IMR-90 (cell line): ENCODE measurements at regions not wholly inside any gene's neighbourhood (a gene's known extent, or its start where the extent isn't known, plus 50 kb on each side); places are given as distances from the start of the nearest gene placed in this dataset.

Experiments
- ATAC-seq: fragments of 200-7000 bp; cut with Tn5 transposase; 2 replicates; pipeline ENCODE4 v1.9.1; 2020; ENCODE audit warnings: low read depth, mild to moderate bottlenecking, moderate library complexity
- BruUV-seq: library from RNA; stranded (reverse); fragments of 400-500 nt; replicated peaks from 2 replicates; lab custom pipeline; 2021; lab: Mats Ljungman, UMichigan
- CTCF ChIA-PET: fragments of 300-600 bp; formaldehyde crosslinking; extraction: SDS; loops from one replicate; lab custom pipeline; 2021; ENCODE audit warnings: antibody characterized with exemption; lab: Yijun Ruan, JAX
- POLR2A ChIA-PET: fragments of 300-600 bp; sonication (Branson Sonifier 250); formaldehyde crosslinking; loops from one replicate; lab custom pipeline; 2022; ENCODE audit warnings: antibody characterized with exemption; ENCODE audit not compliant: unreplicated experiment; lab: Charles Lee
- DNase-seq: peaks from one replicate; pipeline ENCODE4 v3.0.0; 2013
- H2AFZ ChIP-seq: replicated peaks from 2 replicates; pipeline ENCODE3; 2013; ENCODE audit warnings: low read length, mild to moderate bottlenecking; ENCODE audit not compliant: poor library complexity
- H2AK5ac ChIP-seq: 2 replicates; pipeline ENCODE4 v1.6.1; 2013; ENCODE audit warnings: low read depth, low read length, inconsistent platforms
- H2AK9ac ChIP-seq: replicated peaks from 2 replicates; pipeline ENCODE3; 2013; ENCODE audit warnings: mild to moderate bottlenecking, low read depth, low read length, moderate library complexity; ENCODE audit not compliant: poor library complexity
- H2BK120ac ChIP-seq: 2 replicates; pipeline ENCODE4 v1.6.1; 2013; ENCODE audit warnings: low read depth, low read length, inconsistent platforms
- H2BK15ac ChIP-seq: 3 replicates; pipeline ENCODE4 v1.6.1; 2013; ENCODE audit warnings: low read depth, low read length, inconsistent platforms
- H2BK20ac ChIP-seq: 2 replicates; pipeline ENCODE4 v1.6.1; 2013; ENCODE audit warnings: low read depth, mild to moderate bottlenecking, inconsistent platforms, low read length, moderate library complexity
- H2BK5ac ChIP-seq: 2 replicates; pipeline ENCODE4 v1.6.1; 2013; ENCODE audit warnings: mild to moderate bottlenecking, low read depth, low read length, inconsistent platforms; ENCODE audit not compliant: poor library complexity, severe bottlenecking
- H3K14ac ChIP-seq: replicated peaks from 2 replicates; pipeline ENCODE4 v1.6.1; 2013; ENCODE audit warnings: low read depth, low read length, inconsistent platforms
- H3K18ac ChIP-seq: 2 replicates; pipeline ENCODE4 v1.6.1; 2013; ENCODE audit warnings: low read depth, low read length, control low read depth
- H3K23ac ChIP-seq: 2 replicates; pipeline ENCODE4 v1.6.1; 2013; ENCODE audit warnings: low read depth, low read length, inconsistent platforms
- H3K27ac ChIP-seq: 2 replicates; pipeline ENCODE4 v1.5.1; 2013; ENCODE audit warnings: mild to moderate bottlenecking, control low read depth, low read length; ENCODE audit not compliant: insufficient read depth
- H3K27me3 ChIP-seq: 2 replicates; pipeline ENCODE4 v1.6.1; 2013; ENCODE audit warnings: low read length; ENCODE audit not compliant: control insufficient read depth, insufficient read depth
- H3K36me3 ChIP-seq: 2 replicates; pipeline ENCODE4 v1.6.1; 2013; ENCODE audit warnings: low read length, mixed read lengths; ENCODE audit not compliant: control insufficient read depth, insufficient read depth
- H3K4ac ChIP-seq: 2 replicates; pipeline ENCODE4 v1.6.1; 2013; ENCODE audit warnings: low read depth, low read length, inconsistent platforms
- H3K4me1 ChIP-seq: 2 replicates; pipeline ENCODE4 v1.6.1; 2013; ENCODE audit warnings: low read length, mixed read lengths; ENCODE audit not compliant: control insufficient read depth, insufficient read depth
- H3K4me2 ChIP-seq: 2 replicates; pipeline ENCODE4 v1.6.1; 2013; ENCODE audit warnings: low read depth, mild to moderate bottlenecking, control low read depth, low read length, moderate library complexity
- H3K4me3 ChIP-seq: 2 replicates; pipeline ENCODE4 v1.5.1; 2013; ENCODE audit warnings: low read depth, mild to moderate bottlenecking, control low read depth, low read length, moderate library complexity; ENCODE audit not compliant: insufficient read depth
- H3K56ac ChIP-seq: 2 replicates; pipeline ENCODE4 v1.6.1; 2013; ENCODE audit warnings: low read length, inconsistent platforms; ENCODE audit not compliant: insufficient read depth; ENCODE audit errors: extremely low read depth
- H3K79me1 ChIP-seq, 2 experiments: 2 replicates each; pipeline ENCODE4 v1.6.1; 2013; ENCODE audit warnings: low read length in 2 of 2, inconsistent platforms in 1 of 2, low read depth in 1 of 2
- H3K9ac ChIP-seq: 2 replicates; pipeline ENCODE4 v1.6.1; 2013; ENCODE audit warnings: low read depth, low read length, control low read depth
- H3K9me1 ChIP-seq: 2 replicates; pipeline ENCODE4 v1.6.1; 2013; ENCODE audit warnings: low read length, inconsistent platforms; ENCODE audit not compliant: insufficient read depth
- H3K9me3 ChIP-seq: 2 replicates; pipeline ENCODE4 v1.6.1; 2013; ENCODE audit warnings: low read length; ENCODE audit not compliant: control insufficient read depth, insufficient read depth
- H4K20me1 ChIP-seq: 2 replicates; pipeline ENCODE4 v1.6.1; 2013; ENCODE audit warnings: low read length, inconsistent platforms; ENCODE audit not compliant: insufficient read depth
- H4K5ac ChIP-seq: 2 replicates; pipeline ENCODE4 v1.6.1; 2013; ENCODE audit warnings: mild to moderate bottlenecking, low read depth, low read length, control low read depth
- H4K8ac ChIP-seq, 2 experiments: 2 replicates each; pipeline ENCODE4 v1.6.1; 2013; ENCODE audit warnings: low read depth in 2 of 2, low read length in 2 of 2, control low read depth in 1 of 2, inconsistent platforms in 1 of 2
- H4K91ac ChIP-seq: 2 replicates; pipeline ENCODE4 v1.6.1; 2013; ENCODE audit warnings: low read depth, low read length, inconsistent platforms; ENCODE audit not compliant: insufficient read depth
- BHLHE40 ChIP-seq: fragments of 150-350 bp; IDR thresholded peaks from 2 replicates; pipeline ENCODE4 v1.6.1; 2016; ENCODE audit warnings: mild to moderate bottlenecking, low read depth, low read length
- CEBPB ChIP-seq: IDR thresholded peaks from 2 replicates; pipeline ENCODE4 v1.6.1; 2012; ENCODE audit warnings: low read depth, low read length, improper control_type of control experiment
- CHD1 ChIP-seq: IDR thresholded peaks from 2 replicates; pipeline ENCODE4 v1.6.1; 2012; ENCODE audit warnings: low read depth, low read length, improper control_type of control experiment
- FOS ChIP-seq: fragments of 150-350 bp; IDR thresholded peaks from 2 replicates; pipeline ENCODE4 v1.6.1; 2016; ENCODE audit warnings: low read depth, low read length
- MAFK ChIP-seq: IDR thresholded peaks from 2 replicates; pipeline ENCODE4 v1.6.1; 2012; ENCODE audit warnings: low read depth, low read length, improper control_type of control experiment
- MAZ ChIP-seq: IDR thresholded peaks from 2 replicates; pipeline ENCODE4 v1.6.1; 2012; ENCODE audit warnings: low read depth, mild to moderate bottlenecking, low read length, improper control_type of control experiment, moderate library complexity, borderline replicate concordance
- MXI1 ChIP-seq: IDR thresholded peaks from 2 replicates; pipeline ENCODE4 v1.6.1; 2012; ENCODE audit warnings: low read depth, mild to moderate bottlenecking, low read length, moderate library complexity, borderline replicate concordance
- NFE2L2 ChIP-seq: fragments of 150-350 bp; IDR thresholded peaks from 2 replicates; pipeline ENCODE4 v1.6.1; 2016; ENCODE audit warnings: low read depth, mild to moderate bottlenecking, low read length
- POLR2A ChIP-seq: IDR thresholded peaks from 2 replicates; pipeline ENCODE4 v1.6.1; 2012; ENCODE audit warnings: mild to moderate bottlenecking, low read depth, low read length
- RAD21 ChIP-seq: IDR thresholded peaks from 2 replicates; pipeline ENCODE4 v1.6.1; 2012; ENCODE audit warnings: low read length, improper control_type of control experiment
- RCOR1 ChIP-seq: IDR thresholded peaks from 2 replicates; pipeline ENCODE4 v1.6.1; 2012; ENCODE audit warnings: mild to moderate bottlenecking, low read length, improper control_type of control experiment; ENCODE audit not compliant: insufficient replicate concordance
- RFX5 ChIP-seq: IDR thresholded peaks from 2 replicates; pipeline ENCODE4 v1.8.0; 2012; ENCODE audit warnings: low read depth, mild to moderate bottlenecking, low read length, moderate library complexity
- SMC3 ChIP-seq: fragments of 150-350 bp; IDR thresholded peaks from 2 replicates; pipeline ENCODE4 v1.6.1; 2016; ENCODE audit warnings: low read depth, mild to moderate bottlenecking, antibody characterized with exemption, low read length, moderate library complexity
- WGBS, 2 experiments: methylation state at CpG; one replicate each; pipeline versions ENCODE4 v1.1.5 to v1.1.7; 2013; ENCODE audit warnings: missing lambda C conversion rate in 2 of 2; ENCODE audit not compliant: insufficient read length in 1 of 2; ENCODE audit errors: extremely low coverage in 2 of 2; 5-methylcytosine and 5-hydroxymethylcytosine counted together
- dilution Hi-C: fragments of 300-500 bp; cut with HindIII; formaldehyde crosslinking; loops from one replicate; pipeline ENCODE4 v1.14.3; 2018; ENCODE audit warnings: low sequenced_read_pairs; ENCODE audit not compliant: unreplicated experiment
- in situ Hi-C: fragments of 300-500 bp; cut with MboI; formaldehyde crosslinking; loops from 3 replicates; pipeline ENCODE4 v1.14.3; 2019; ENCODE audit warnings: low sequenced_read_pairs, inconsistent platforms, mixed read lengths
- intact Hi-C: fragments of 100-400 bp; cut with micrococcal nuclease; formaldehyde crosslinking; loops from 2 replicates; pipeline ENCODE4 v1.10.0; 2022
- TF ChIP-seq, protein P1 (sequence below): fragments of 150-350 bp; IDR thresholded peaks from 2 replicates; pipeline ENCODE4 v1.6.1; 2017; ENCODE audit warnings: mild to moderate bottlenecking, antibody characterized with exemption, low read length, low read depth
- TF ChIP-seq, protein P2 (sequence below): fragments of 150-350 bp; IDR thresholded peaks from 2 replicates; pipeline ENCODE4 v1.6.1; 2016; ENCODE audit warnings: low read depth, mild to moderate bottlenecking, low read length, moderate library complexity, borderline replicate concordance
- TF ChIP-seq, protein P3 (sequence below): conservative IDR thresholded peaks from 2 replicates; pipeline ENCODE4 v1.5.1; 2012; ENCODE audit warnings: mild to moderate bottlenecking, low read depth, low read length, improper control_type of control experiment

DNA sequence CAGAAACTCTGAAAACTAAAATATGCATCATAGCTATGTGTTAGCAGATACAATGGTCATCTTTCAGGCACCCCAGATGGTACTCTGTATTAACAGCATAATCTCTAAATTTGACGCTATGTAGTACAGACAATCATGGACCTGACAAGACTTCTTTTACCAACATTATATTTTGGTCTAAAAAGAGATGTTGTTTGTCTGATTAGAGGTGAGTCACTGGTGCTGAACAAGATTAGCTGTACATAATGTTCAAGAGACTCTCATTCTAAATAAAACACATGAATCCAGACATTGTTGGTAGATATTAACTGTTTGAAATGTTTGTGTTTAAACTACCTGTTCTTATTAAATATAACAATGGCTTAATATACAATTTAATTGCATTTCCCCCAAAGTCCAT lies 146.4 kb upstream of the LMNTD1 start:
- ChIA-PET POLR2A (no interaction called here), CTCF (no interaction called here)
- in situ Hi-C loops: no loop called here
- Histone ChIP-seq H4K20me1 (no peaks in the 10 kb centered on the region), H3K4me1 (no peaks in the 10 kb centered on the region), H2AFZ (no peak overlapping the region), H2BK120ac (no peak overlapping the region), H2BK15ac (no peak overlapping the region), H2AK9ac (no peak overlapping the region), H2AK5ac (no peak overlapping the region), H4K91ac (no peak overlapping the region), H3K27ac (no peak overlapping the region), H4K8ac (no peak overlapping the region), H3K4me3 (no peak overlapping the region), H3K9me1 (no peaks in the 10 kb centered on the region), H3K56ac (no peak overlapping the region), H3K4me2 (no peak overlapping the region), H2BK20ac (no peak overlapping the region), H3K79me1 (no peaks in the 10 kb centered on the region), H2BK5ac (no peak overlapping the region), H3K14ac (no peak overlapping the region), H4K5ac (no peak overlapping the region), H3K36me3 (no peaks in the 10 kb centered on the region), H3K9ac (no peak overlapping the region), H3K23ac (no peak overlapping the region), H3K27me3 (no peaks in the 10 kb centered on the region), H3K9me3 (peaks cover 5% of the 10 kb centered on the region; the same call in 1 of the 2 replicates), H3K18ac (no peak overlapping the region), H3K4ac (no peak overlapping the region)
- intact Hi-C loops: no loop called here
- BruUV-seq: no TSS peak
- peak; percentile 61 for ATAC-seq
- TF ChIP-seq RFX5 (no peak), BHLHE40 (no peak), MAZ (no peak), MXI1 (no peak), CHD1 (no peak), RAD21 (no peak), SMC3 (no peak), RCOR1 (no peak), POLR2A (no peak), NFE2L2 (no peak), MAFK (no peak), FOS (no peak), CEBPB (no peak)
- TF ChIP-seq, protein P1, sequence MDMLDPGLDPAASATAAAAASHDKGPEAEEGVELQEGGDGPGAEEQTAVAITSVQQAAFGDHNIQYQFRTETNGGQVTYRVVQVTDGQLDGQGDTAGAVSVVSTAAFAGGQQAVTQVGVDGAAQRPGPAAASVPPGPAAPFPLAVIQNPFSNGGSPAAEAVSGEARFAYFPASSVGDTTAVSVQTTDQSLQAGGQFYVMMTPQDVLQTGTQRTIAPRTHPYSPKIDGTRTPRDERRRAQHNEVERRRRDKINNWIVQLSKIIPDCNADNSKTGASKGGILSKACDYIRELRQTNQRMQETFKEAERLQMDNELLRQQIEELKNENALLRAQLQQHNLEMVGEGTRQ: no peak
- TF ChIP-seq, protein P2, sequence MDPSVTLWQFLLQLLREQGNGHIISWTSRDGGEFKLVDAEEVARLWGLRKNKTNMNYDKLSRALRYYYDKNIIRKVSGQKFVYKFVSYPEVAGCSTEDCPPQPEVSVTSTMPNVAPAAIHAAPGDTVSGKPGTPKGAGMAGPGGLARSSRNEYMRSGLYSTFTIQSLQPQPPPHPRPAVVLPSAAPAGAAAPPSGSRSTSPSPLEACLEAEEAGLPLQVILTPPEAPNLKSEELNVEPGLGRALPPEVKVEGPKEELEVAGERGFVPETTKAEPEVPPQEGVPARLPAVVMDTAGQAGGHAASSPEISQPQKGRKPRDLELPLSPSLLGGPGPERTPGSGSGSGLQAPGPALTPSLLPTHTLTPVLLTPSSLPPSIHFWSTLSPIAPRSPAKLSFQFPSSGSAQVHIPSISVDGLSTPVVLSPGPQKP: no peak
- TF ChIP-seq, protein P3, sequence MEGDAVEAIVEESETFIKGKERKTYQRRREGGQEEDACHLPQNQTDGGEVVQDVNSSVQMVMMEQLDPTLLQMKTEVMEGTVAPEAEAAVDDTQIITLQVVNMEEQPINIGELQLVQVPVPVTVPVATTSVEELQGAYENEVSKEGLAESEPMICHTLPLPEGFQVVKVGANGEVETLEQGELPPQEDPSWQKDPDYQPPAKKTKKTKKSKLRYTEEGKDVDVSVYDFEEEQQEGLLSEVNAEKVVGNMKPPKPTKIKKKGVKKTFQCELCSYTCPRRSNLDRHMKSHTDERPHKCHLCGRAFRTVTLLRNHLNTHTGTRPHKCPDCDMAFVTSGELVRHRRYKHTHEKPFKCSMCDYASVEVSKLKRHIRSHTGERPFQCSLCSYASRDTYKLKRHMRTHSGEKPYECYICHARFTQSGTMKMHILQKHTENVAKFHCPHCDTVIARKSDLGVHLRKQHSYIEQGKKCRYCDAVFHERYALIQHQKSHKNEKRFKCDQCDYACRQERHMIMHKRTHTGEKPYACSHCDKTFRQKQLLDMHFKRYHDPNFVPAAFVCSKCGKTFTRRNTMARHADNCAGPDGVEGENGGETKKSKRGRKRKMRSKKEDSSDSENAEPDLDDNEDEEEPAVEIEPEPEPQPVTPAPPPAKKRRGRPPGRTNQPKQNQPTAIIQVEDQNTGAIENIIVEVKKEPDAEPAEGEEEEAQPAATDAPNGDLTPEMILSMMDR: no peak
- dilution Hi-C loops: no loop called here
- no CpG with 5 or more reads among the region's 1 CpG for WGBS, 2 experiments
- peak; percentile 50 for DNase-seq
